Lower leg skin (tissue), 4 donors: ENCODE measurements at regions not wholly inside any gene's neighbourhood (a gene's known extent, or its start where the extent isn't known, plus 50 kb on each side); places are given as distances from the start of the nearest gene placed in this dataset.

Experiments
- DNase-seq, 2 donors: peaks; one replicate each; pipeline ENCODE4 v3.0.0-alpha.2; 2019; ENCODE audit warnings: low spot score in 2 of 2
- H3K4me3 ChIP-seq: fragments of 200-600 bp; sonication (generic); 2 replicates; pipeline ENCODE4 v1.5.1; 2017; ENCODE audit warnings: mild to moderate bottlenecking, low read depth; ENCODE audit not compliant: poor library complexity, severe bottlenecking
- CTCF ChIP-seq, 3 donors: fragments of 450-650 bp; IDR thresholded peaks; one replicate each; pipeline ENCODE4 v1.5.1; 2016; ENCODE audit warnings: antibody characterized with exemption in 3 of 3, mild to moderate bottlenecking in 3 of 3, moderate library complexity in 2 of 3
- POLR2A ChIP-seq, 2 donors: fragments of 450-650 bp; IDR thresholded peaks; one replicate each; pipeline ENCODE4 v1.6.1; 2016 to 2017; ENCODE audit warnings: antibody characterized with exemption in 2 of 2, mild to moderate bottlenecking in 1 of 2, moderate library complexity in 1 of 2
- WGBS, 2 donors: methylation state at CpG; one replicate each; pipeline ENCODE4 v1.1.5; 2018; 5-methylcytosine and 5-hydroxymethylcytosine counted together
- intact Hi-C: fragments of 100-400 bp; cut with DNase I; formaldehyde crosslinking; loops from one replicate; pipeline ENCODE4 v1.15.0; 2023; ENCODE audit warnings: low total_unique reads

DNA sequence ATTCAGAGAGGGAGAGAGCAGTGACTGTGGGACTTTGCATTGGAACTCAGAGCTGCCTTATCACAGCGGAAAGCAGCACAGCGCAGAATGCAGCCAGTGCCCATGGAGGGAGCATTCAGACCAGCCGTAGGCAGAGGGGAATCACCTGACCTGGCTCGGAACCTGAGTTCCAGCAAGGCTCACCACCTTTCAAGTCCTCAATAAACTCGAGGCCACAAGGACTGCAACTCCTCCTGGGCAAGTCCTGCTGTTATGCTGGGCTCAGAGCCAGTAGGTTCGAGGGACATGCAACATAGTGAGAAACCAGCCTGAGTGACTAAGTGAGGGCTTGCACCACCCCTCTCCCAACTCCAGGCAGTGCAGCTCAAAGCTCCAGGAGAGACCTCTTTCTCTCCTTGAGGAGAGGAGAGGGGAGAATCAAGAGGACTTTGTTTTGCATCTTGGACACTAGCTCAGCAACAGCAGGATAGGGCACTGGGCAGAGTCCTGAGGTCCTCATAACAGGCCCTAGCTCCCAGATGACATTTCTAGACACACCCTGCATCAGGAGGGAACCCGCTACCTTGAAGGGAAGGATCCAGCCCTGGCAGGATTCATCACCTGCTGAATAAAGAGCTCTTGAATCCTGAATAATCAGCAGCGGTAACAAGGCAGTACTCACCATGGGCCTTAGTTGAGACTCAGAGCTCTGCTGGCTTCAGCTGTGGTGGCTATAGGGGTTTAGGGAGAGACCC is 136.8 kb upstream of the OTOS start:
- intact Hi-C loops = no loop called here
- no peak overlapping the region for H3K4me3 ChIP-seq
- TF ChIP-seq POLR2A (IDR thresholded peaks at IDR 0.05) = no peak
- no peak for TF ChIP-seq CTCF (IDR thresholded peaks at IDR 0.05)
- DNase-seq = no peak
- 63 to 71% methylated on average over 8 of the region's 8 CpGs for WGBS, 2 donors

DNA sequence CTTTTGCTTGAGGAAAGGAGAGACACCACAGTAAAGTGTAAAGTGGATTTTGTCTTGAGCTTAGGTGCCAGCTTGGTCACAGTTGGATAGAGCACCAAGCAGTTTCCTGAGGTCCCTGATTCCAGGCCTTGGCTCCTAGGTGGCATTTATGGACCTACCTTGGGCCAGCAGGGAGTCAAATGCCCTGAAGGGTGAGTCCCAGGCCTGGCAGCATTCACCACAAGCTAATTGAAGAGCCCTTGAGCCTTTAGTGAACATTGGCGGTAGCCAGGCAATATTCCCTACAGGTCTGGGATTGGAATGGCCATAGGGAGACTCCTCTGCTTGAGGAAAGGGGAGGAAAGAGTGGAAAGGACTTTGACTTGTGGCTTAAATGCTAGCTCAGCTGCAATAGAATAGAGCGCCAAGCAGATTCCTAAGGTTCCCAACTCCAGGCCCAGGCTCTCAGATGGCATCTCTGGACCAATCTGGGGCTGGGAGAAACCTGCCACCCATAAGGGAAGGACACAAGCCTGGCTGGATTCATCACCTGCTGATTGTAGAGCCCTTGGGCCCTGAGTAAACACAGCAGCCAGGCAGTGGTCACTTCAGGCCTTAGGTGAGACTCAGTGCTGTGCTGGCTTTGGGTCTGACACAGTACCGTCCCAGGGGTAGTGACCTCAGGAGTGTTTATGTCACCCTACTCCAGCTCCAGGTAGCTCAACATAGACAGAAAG is 137.5 kb upstream of the OTOS start:
- no peak overlapping the region for H3K4me3 ChIP-seq
- no peak for TF ChIP-seq POLR2A (IDR thresholded peaks at IDR 0.05)
- no peak for TF ChIP-seq CTCF (IDR thresholded peaks at IDR 0.05)
- 88 to 97% methylated on average over 3 of the region's 3 CpGs for WGBS, 2 donors
- no peak for DNase-seq
- intact Hi-C loops = no loop called here

GRCh38 chr2:240278661-240279060 is 138.2 kb upstream of the OTOS start:
- no peak for DNase-seq
- intact Hi-C loops = no loop called here
- TF ChIP-seq POLR2A (IDR thresholded peaks at IDR 0.05) = no peak
- H3K4me3 ChIP-seq = no peak overlapping the region

DNA sequence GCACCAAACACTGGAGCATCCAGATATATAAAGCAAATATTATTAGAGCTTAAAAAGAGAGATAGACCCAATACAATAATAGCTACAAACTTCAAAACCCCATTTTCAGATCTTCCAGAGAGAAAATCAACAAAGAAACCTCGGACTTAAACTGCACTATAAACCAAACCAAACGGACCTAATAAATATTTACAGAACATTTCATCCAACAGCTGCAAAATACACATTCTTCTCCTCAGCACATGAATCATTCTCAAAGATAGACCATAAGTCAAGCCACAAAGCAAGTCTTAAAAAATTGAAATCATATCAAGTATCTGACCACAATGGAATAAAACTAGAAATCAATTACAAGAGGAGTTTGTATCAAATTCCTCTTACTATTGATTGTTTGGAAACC is 140.2 kb upstream of the OTOS start:
- no peak for TF ChIP-seq CTCF (IDR thresholded peaks at IDR 0.05)
- TF ChIP-seq POLR2A (IDR thresholded peaks at IDR 0.05) = no peak
- H3K4me3 ChIP-seq = no peak overlapping the region
- intact Hi-C loops = no loop called here
- no peak for DNase-seq
- WGBS, 2 donors = 63 to 75% methylated on average over 2 of the region's 2 CpGs

DNA sequence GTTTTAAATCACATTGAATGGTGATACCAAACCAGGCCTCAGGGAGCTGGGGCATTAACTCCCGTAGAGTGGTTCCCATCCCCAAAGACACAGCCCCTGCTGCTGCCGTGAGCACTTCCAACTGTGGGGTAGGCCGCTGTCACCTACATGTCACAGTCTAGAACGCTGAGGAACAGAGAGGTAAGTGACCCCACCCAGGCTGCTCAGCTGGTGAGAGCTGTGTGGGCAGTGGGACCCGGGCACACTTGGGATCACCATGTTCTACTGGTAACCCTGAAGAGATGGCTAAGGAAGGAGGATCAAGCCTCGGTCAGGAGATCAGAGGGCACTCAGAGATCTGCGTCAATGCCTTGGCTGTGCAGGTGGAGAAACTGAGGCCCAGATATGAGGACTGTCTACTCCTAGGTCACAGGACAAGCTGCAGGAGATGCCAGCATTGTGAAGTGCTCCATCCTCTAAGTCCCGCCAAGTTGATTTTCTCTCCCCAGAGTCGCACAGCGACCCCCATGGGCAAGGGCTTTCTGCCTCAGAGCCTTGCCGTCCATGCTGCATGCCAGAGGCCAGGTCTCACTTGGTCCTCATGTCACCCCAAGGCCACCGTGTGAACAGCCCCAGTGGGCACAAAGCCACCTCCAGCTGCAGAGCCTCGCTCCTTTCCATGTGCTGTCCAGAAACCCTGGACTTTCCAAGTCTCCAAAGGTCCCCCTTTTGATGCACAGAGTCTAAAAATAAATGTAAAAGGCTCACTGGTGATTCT is 144.2 kb upstream of the OTOS start:
- H3K4me3 ChIP-seq = no peak overlapping the region
- whole genome bisulfite sequencing, 2 donors = 82 to 87% methylated on average over 13 of the region's 13 CpGs
- intact Hi-C loops = no loop called here
- DNase-seq = peak in 1 of 2 donors; percentile 76
- no peak for TF ChIP-seq CTCF (IDR thresholded peaks at IDR 0.05)

DNA sequence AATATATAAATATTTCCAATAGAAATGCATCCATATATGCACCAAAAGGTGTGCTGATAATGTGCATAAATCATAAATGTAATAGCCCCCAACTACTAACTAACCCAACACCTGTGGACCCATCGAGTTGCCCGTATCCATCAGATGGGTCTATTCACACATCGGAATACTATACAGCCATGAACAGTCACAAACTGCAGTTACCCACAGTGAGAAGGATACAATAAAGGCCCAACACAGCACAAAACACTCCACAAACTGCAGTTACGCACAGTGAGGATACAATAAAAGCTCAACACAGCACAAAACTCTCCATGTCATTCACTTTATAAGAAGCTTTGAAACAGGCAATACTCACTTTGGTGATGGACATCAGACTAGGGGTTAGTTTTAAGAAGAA is 145.3 kb upstream of the OTOS start:
- no peak for DNase-seq
- 83 to 95% methylated on average over 4 of the region's 4 CpGs for WGBS, 2 donors
- no peak for TF ChIP-seq CTCF (IDR thresholded peaks at IDR 0.05)
- TF ChIP-seq POLR2A (IDR thresholded peaks at IDR 0.05) = no peak
- no peak overlapping the region for H3K4me3 ChIP-seq
- intact Hi-C loops = no loop called here
